ENCODE measurements at regions not wholly inside any gene's neighbourhood (a gene's known extent, or its start where the extent isn't known, plus 50 kb on each side); places are given as distances from the start of the nearest gene placed in this dataset.

- no peak for ATAC-seq
- no peaks in the 10 kb centered on the region for H3K9me3 ChIP-seq
- H3K4me1 ChIP-seq: peaks cover 0 to 7% (median 0%) of the 10 kb centered on the region in 3 donors
Measured at GRCh38 chr5:92912283-92912682, 668.7 kb downstream of the NR2F1-AS1 start.

GRCh38 chr5:92911851-92912250, 669.2 kb downstream of the NR2F1-AS1 start:
- H3K4me1 ChIP-seq: peaks cover 0 to 7% (median 0%) of the 10 kb centered on the region in 3 donors
- TF ChIP-seq POLR2AphosphoS5 (IDR thresholded peaks at IDR 0.05) (no peak), EP300 (IDR thresholded peaks at IDR 0.05) (no peak), POLR2A (IDR thresholded peaks at IDR 0.05) (no peak), CTCF (IDR thresholded peaks at IDR 0.05) (no peak)
- no peaks in the 10 kb centered on the region for H3K36me3 ChIP-seq
- WGBS, 2 donors (ENCODE audit: low coverage in 1 of 2): 89% methylated on average over 1 of the region's 1 CpG; no CpG with 5 or more reads in 1 of the 2 donors
- H3K4me3 ChIP-seq: no peak overlapping the region
- H3K9me3 ChIP-seq: no peaks in the 10 kb centered on the region
- no peaks in the 10 kb centered on the region for H3K27me3 ChIP-seq
- ATAC-seq: no peak
- no peak overlapping the region for H3K27ac ChIP-seq

More at GRCh38 chr5:92912283-92912682, 668.7 kb downstream of the NR2F1-AS1 start:
- H3K36me3 ChIP-seq: no peaks in the 10 kb centered on the region
- H3K27ac ChIP-seq: no peak overlapping the region
- TF ChIP-seq POLR2AphosphoS5 (IDR thresholded peaks at IDR 0.05): no peak
- no peak for TF ChIP-seq CTCF (IDR thresholded peaks at IDR 0.05)
- TF ChIP-seq EP300 (IDR thresholded peaks at IDR 0.05): no peak
- no peak for TF ChIP-seq POLR2A (IDR thresholded peaks at IDR 0.05)
- H3K27me3 ChIP-seq: no peaks in the 10 kb centered on the region
- WGBS, 2 donors (ENCODE audit: low coverage in 1 of 2): 60 to 77% methylated on average over 1 of the region's 1 CpG
- H3K4me3 ChIP-seq: no peak overlapping the region

GRCh38 chr5:92911293-92911692, 669.7 kb downstream of the NR2F1-AS1 start:
- no peak overlapping the region for H3K27ac ChIP-seq
- TF ChIP-seq POLR2AphosphoS5 (IDR thresholded peaks at IDR 0.05) (no peak), CTCF (IDR thresholded peaks at IDR 0.05) (no peak), POLR2A (IDR thresholded peaks at IDR 0.05) (no peak), EP300 (IDR thresholded peaks at IDR 0.05) (no peak)
- H3K4me1 ChIP-seq: peaks cover 0 to 7% (median 0%) of the 10 kb centered on the region in 3 donors
- H3K27me3 ChIP-seq: no peaks in the 10 kb centered on the region
- no peak for ATAC-seq
- no peak overlapping the region for H3K4me3 ChIP-seq
- H3K36me3 ChIP-seq: no peaks in the 10 kb centered on the region
- H3K9me3 ChIP-seq: no peaks in the 10 kb centered on the region

GRCh38 chr5:92909602-92909962, 671.4 kb downstream of the NR2F1-AS1 start:
- TF ChIP-seq CTCF (IDR thresholded peaks at IDR 0.05) (no peak), EP300 (IDR thresholded peaks at IDR 0.05) (no peak), POLR2AphosphoS5 (IDR thresholded peaks at IDR 0.05) (no peak), POLR2A (IDR thresholded peaks at IDR 0.05) (no peak)
- Histone ChIP-seq H3K27me3 (no peaks in the 10 kb centered on the region), H3K27ac (no peak overlapping the region), H3K9me3 (no peaks in the 10 kb centered on the region), H3K4me1 (peaks cover 0 to 7% (median 0%) of the 10 kb centered on the region in 3 donors), H3K36me3 (no peaks in the 10 kb centered on the region), H3K4me3 (no peak overlapping the region)
- ATAC-seq: no peak
- 66 to 86% methylated on average over 3 to 6 of the region's 6 CpGs for WGBS, 2 donors (ENCODE audit: low coverage in 1 of 2)

- no peak overlapping the region for H3K27ac ChIP-seq
- WGBS, 2 donors (ENCODE audit: low coverage in 1 of 2): 80 to 83% methylated on average over 1 of the region's 1 CpG
Measured at GRCh38 chr5:92908952-92909601, 671.9 kb downstream of the NR2F1-AS1 start.

More at GRCh38 chr5:92908952-92909601, 671.9 kb downstream of the NR2F1-AS1 start:
- Histone ChIP-seq H3K9me3 (no peaks in the 10 kb centered on the region), H3K4me1 (peaks cover 0 to 7% (median 0%) of the 10 kb centered on the region in 3 donors), H3K4me3 (no peak overlapping the region), H3K36me3 (no peaks in the 10 kb centered on the region), H3K27me3 (no peaks in the 10 kb centered on the region)
- TF ChIP-seq POLR2A (IDR thresholded peaks at IDR 0.05) (no peak), CTCF (IDR thresholded peaks at IDR 0.05) (no peak), POLR2AphosphoS5 (IDR thresholded peaks at IDR 0.05) (no peak), EP300 (IDR thresholded peaks at IDR 0.05) (no peak)
- no peak for ATAC-seq
